ENCODE measurements at regions not wholly inside any gene's neighbourhood (a gene's known extent, or its start where the extent isn't known, plus 50 kb on each side); places are given as distances from the start of the nearest gene placed in this dataset.

- no peak overlapping the region for H2BK15ac ChIP-seq (ENCODE audit: low read depth, low read length)
- H3K4me2 ChIP-seq (ENCODE audit: low read depth, low read length), result no peak overlapping the region
- no peak for TF ChIP-seq POLR2A (IDR thresholded peaks at IDR 0.05; ENCODE audit: low read depth, low read length)
- no peak for TF ChIP-seq FOS (IDR thresholded peaks at IDR 0.05; ENCODE audit: low read depth, low read length)
- no peak for TF ChIP-seq NFE2L2 (IDR thresholded peaks at IDR 0.05; ENCODE audit: low read depth, low read length)
- no peak for TF ChIP-seq SMC3 (IDR thresholded peaks at IDR 0.05; ENCODE audit: low read depth, low read length)
- TF ChIP-seq CEBPB (IDR thresholded peaks at IDR 0.05; ENCODE audit: low read depth, low read length), result no peak
- no peak for TF ChIP-seq USF2 (IDR thresholded peaks at IDR 0.05; ENCODE audit: low read depth, low read length)
- TF ChIP-seq, protein P1, sequence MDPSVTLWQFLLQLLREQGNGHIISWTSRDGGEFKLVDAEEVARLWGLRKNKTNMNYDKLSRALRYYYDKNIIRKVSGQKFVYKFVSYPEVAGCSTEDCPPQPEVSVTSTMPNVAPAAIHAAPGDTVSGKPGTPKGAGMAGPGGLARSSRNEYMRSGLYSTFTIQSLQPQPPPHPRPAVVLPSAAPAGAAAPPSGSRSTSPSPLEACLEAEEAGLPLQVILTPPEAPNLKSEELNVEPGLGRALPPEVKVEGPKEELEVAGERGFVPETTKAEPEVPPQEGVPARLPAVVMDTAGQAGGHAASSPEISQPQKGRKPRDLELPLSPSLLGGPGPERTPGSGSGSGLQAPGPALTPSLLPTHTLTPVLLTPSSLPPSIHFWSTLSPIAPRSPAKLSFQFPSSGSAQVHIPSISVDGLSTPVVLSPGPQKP (IDR thresholded peaks at IDR 0.05; ENCODE audit: borderline replicate concordance, low read depth, low read length), result no peak
- TF ChIP-seq, protein P2, sequence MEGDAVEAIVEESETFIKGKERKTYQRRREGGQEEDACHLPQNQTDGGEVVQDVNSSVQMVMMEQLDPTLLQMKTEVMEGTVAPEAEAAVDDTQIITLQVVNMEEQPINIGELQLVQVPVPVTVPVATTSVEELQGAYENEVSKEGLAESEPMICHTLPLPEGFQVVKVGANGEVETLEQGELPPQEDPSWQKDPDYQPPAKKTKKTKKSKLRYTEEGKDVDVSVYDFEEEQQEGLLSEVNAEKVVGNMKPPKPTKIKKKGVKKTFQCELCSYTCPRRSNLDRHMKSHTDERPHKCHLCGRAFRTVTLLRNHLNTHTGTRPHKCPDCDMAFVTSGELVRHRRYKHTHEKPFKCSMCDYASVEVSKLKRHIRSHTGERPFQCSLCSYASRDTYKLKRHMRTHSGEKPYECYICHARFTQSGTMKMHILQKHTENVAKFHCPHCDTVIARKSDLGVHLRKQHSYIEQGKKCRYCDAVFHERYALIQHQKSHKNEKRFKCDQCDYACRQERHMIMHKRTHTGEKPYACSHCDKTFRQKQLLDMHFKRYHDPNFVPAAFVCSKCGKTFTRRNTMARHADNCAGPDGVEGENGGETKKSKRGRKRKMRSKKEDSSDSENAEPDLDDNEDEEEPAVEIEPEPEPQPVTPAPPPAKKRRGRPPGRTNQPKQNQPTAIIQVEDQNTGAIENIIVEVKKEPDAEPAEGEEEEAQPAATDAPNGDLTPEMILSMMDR (conservative IDR thresholded peaks at IDR 0.05; ENCODE audit: low read depth, low read length), result no peak
- no peak overlapping the region for H2AK5ac ChIP-seq (ENCODE audit: low read depth, low read length)
- no peak overlapping the region for H3K56ac ChIP-seq (ENCODE audit: extremely low read depth, insufficient read depth, low read length)
- BruUV-seq (replicated peaks), result no TSS peak
- no peak overlapping the region for H3K23ac ChIP-seq (ENCODE audit: low read depth, low read length)
- no peak overlapping the region for H3K14ac ChIP-seq (replicated peaks; ENCODE audit: low read depth, low read length)
- H2BK120ac ChIP-seq (ENCODE audit: low read depth, low read length), result no peak overlapping the region
- dilution Hi-C loops (cut with HindIII; ENCODE audit: low sequenced_read_pairs, unreplicated experiment), result no loop called here
- no peak overlapping the region for H3K9ac ChIP-seq (ENCODE audit: low read depth, low read length)
- no peak overlapping the region for H4K5ac ChIP-seq (ENCODE audit: low read depth, low read length)
- H2BK5ac ChIP-seq (ENCODE audit: low read depth, low read length, poor library complexity, severe bottlenecking), result no peak overlapping the region
- H2AFZ ChIP-seq (replicated peaks; ENCODE audit: low read length, poor library complexity), result no peak overlapping the region
- H3K4ac ChIP-seq (ENCODE audit: low read depth, low read length), result no peak overlapping the region
- CTCF ChIA-PET, result no interaction called here
- H2BK20ac ChIP-seq (ENCODE audit: low read depth, low read length), result no peak overlapping the region
- ATAC-seq (ENCODE audit: low read depth) (no peak), DNase-seq (no peak)
- H3K27me3 ChIP-seq (ENCODE audit: control insufficient read depth, insufficient read depth, low read length), result no peaks in the 10 kb centered on the region
- H2AK9ac ChIP-seq (replicated peaks; ENCODE audit: low read depth, low read length, poor library complexity), result no peak overlapping the region
- H3K4me3 ChIP-seq (ENCODE audit: insufficient read depth, low read depth, low read length), result no peak overlapping the region
- no peaks in the 10 kb centered on the region for H3K9me3 ChIP-seq (ENCODE audit: control insufficient read depth, insufficient read depth, low read length)
- no peak overlapping the region for H4K91ac ChIP-seq (ENCODE audit: insufficient read depth, low read depth, low read length)
- intact Hi-C loops (cut with micrococcal nuclease), result loop anchor here (5.0 kb wide), 1 partner anchor 583 kb away; no protein-coding TSS in a partner anchor
- H3K18ac ChIP-seq (ENCODE audit: low read depth, low read length), result no peak overlapping the region
- POLR2A ChIA-PET (ENCODE audit: unreplicated experiment), result interaction anchor here (0.7 kb wide), 1 partner anchor 78 kb away, joined by 6 read pairs; no protein-coding TSS in a partner anchor
- no peaks in the 10 kb centered on the region for H3K36me3 ChIP-seq (ENCODE audit: control insufficient read depth, insufficient read depth, low read length)
- WGBS, 2 experiments (ENCODE audit: extremely low coverage in 2 of 2, insufficient read length in 1 of 2), result no CpG with 5 or more reads among the region's 5 CpGs
- H3K27ac ChIP-seq (ENCODE audit: insufficient read depth, low read length), result no peak overlapping the region
- H4K20me1 ChIP-seq (ENCODE audit: insufficient read depth, low read length), result no peaks in the 10 kb centered on the region
- H3K4me1 ChIP-seq (ENCODE audit: control insufficient read depth, insufficient read depth, low read length), result peaks cover 2% of the 10 kb centered on the region
- no peaks in the 10 kb centered on the region for H3K9me1 ChIP-seq (ENCODE audit: insufficient read depth, low read length)
- no peaks in the 10 kb centered on the region for H3K79me1 ChIP-seq (ENCODE audit: low read depth in 1 of 2, low read length in 2 of 2)
- in situ Hi-C loops (cut with MboI; ENCODE audit: low sequenced_read_pairs), result no loop called here
- H4K8ac ChIP-seq (ENCODE audit: low read depth in 2 of 2, low read length in 2 of 2), result no peak overlapping the region
These were observed 86.4 kb upstream of the ESRRG start for GRCh38 chr1:216809649-216810048.

Measured in IMR-90 (cell line).